SK-N-SH treated with all-trans-retinoic acid at 6 μM for 48 hours (cell line): ENCODE measurements at regions not wholly inside any gene's neighbourhood (a gene's known extent, or its start where the extent isn't known, plus 50 kb on each side); places are given as distances from the start of the nearest gene placed in this dataset.

Experiments used
- OSR1 ChIP-seq: fragments of 250-450 bp; sonication (Bioruptor Pico); IDR thresholded peaks from 2 replicates; pipeline ENCODE4 v1.8.0; 2022; ENCODE audit warnings: moderate library complexity, mild to moderate bottlenecking, inconsistent platforms
- RARB ChIP-seq: fragments of 250-450 bp; sonication (Bioruptor Pico); IDR thresholded peaks from 2 replicates; pipeline ENCODE4 v1.8.0; 2021; ENCODE audit warnings: mild to moderate bottlenecking, moderate library complexity
- ZNF70 ChIP-seq: fragments of 450-650 bp; formaldehyde crosslinking; IDR thresholded peaks from 2 replicates; pipeline ENCODE4 v1.5.0; 2020; ENCODE audit warnings: mild to moderate bottlenecking, moderate library complexity
- TF ChIP-seq, protein P1 (sequence below): fragments of 250-450 bp; sonication (Bioruptor Pico); IDR thresholded peaks from 2 replicates; pipeline ENCODE4 v1.8.0; 2020; ENCODE audit warnings: mild to moderate bottlenecking, moderate library complexity, borderline replicate concordance

- TF ChIP-seq RARB (no peak), ZNF70 (CRISPR knock-in tag) (no peak), OSR1 (CRISPR knock-in tag) (no peak)
- TF ChIP-seq, protein P1, sequence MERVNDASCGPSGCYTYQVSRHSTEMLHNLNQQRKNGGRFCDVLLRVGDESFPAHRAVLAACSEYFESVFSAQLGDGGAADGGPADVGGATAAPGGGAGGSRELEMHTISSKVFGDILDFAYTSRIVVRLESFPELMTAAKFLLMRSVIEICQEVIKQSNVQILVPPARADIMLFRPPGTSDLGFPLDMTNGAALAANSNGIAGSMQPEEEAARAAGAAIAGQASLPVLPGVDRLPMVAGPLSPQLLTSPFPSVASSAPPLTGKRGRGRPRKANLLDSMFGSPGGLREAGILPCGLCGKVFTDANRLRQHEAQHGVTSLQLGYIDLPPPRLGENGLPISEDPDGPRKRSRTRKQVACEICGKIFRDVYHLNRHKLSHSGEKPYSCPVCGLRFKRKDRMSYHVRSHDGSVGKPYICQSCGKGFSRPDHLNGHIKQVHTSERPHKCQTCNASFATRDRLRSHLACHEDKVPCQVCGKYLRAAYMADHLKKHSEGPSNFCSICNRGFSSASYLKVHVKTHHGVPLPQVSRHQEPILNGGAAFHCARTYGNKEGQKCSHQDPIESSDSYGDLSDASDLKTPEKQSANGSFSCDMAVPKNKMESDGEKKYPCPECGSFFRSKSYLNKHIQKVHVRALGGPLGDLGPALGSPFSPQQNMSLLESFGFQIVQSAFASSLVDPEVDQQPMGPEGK = no peak
Measured at GRCh38 chr4:180932370-180933001, 1310.7 kb upstream of the TENM3 start.
